Left lung (tissue), 4 donors: ENCODE measurements at regions not wholly inside any gene's neighbourhood (a gene's known extent, or its start where the extent isn't known, plus 50 kb on each side); places are given as distances from the start of the nearest gene placed in this dataset.
A peak's percentile ranks its signal among the peaks of the same experiment; 100 is the strongest.

Source experiments
- ATAC-seq: fragments of 200-7000 bp; cut with Tn5 transposase; one replicate; pipeline ENCODE4 v1.9.1; 2020; ENCODE audit warnings: moderate library complexity
- DNase-seq, 4 donors: peaks; one replicate each; pipeline ENCODE4 v3.0.0-alpha.2; 2013 to 2020
- H3K27ac ChIP-seq, 2 donors: fragments of 200-600 bp; sonication (generic) in 1 of 2; one replicate each; pipeline versions ENCODE4 v1.5.0 to v1.8.0; 2020 to 2021
- H3K27me3 ChIP-seq, 2 donors: fragments of 200-600 bp; sonication (generic) in 1 of 2; one replicate each; pipeline versions ENCODE4 v1.5.0 to v1.8.0; 2020 to 2021
- H3K36me3 ChIP-seq, 2 donors: fragments of 200-600 bp; sonication (generic) in 1 of 2; one replicate each; pipeline versions ENCODE4 v1.5.0 to v1.8.0; 2020 to 2021
- H3K4me1 ChIP-seq, 2 donors: fragments of 200-600 bp; one replicate each; pipeline ENCODE4 v1.8.0; 2021
- H3K4me3 ChIP-seq, 2 donors: fragments of 200-600 bp; sonication (generic) in 1 of 2; one replicate each; pipeline versions ENCODE4 v1.5.0 to v1.8.0; 2020 to 2021; ENCODE audit warnings: mild to moderate bottlenecking in 1 of 2
- H3K9me3 ChIP-seq, 2 donors: fragments of 200-600 bp; sonication (generic) in 1 of 2; one replicate each; pipeline versions ENCODE4 v1.5.0 to v1.8.0; 2020 to 2021
- intact Hi-C, 2 donors: fragments of 100-400 bp; cut with DNase I; formaldehyde crosslinking; loops; one replicate each; pipeline versions ENCODE4 v1.11.2 to v1.14.2; 2022
- TF ChIP-seq, protein P1 (sequence below), 2 donors: fragments of 200-600 bp; sonication (generic) in 1 of 2; IDR thresholded peaks; one replicate each; pipeline versions ENCODE4 v1.5.0 to v1.8.0; 2021; ENCODE audit warnings: antibody characterized with exemption in 2 of 2
- donor health status: DM: no; HTN: yes; CAD: no.
- donor health status: DM: no; HTN: no; CAD: no.

DNA sequence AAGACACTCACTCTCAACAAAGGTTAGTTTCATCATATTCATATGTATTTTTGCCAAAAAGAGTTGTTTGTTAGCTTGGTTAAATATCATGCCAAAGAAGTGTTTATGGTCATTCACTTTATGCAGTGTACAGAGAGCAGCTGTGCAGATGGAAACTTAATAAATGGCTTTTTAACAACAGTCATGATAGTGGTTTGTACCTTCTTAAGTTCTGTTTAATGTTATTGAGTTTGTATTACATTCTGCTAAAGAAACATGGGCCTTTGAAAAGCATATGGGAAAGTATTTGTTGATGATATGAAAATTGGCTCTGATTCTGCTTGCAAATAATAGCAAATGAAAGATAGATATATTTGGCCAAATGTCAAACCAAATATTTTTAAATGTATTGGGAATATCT is 607.3 kb downstream of the NCAM2 start:
- ATAC-seq (no peak), DNase-seq (peak in 2 of 4 donors; percentile 10 to 39)
- Histone ChIP-seq H3K27me3 (no peaks in the 10 kb centered on the region), H3K9me3 (no peaks in the 10 kb centered on the region), H3K27ac (no peak overlapping the region), H3K4me3 (no peak overlapping the region), H3K4me1 (no peaks in the 10 kb centered on the region), H3K36me3 (no peaks in the 10 kb centered on the region)
- TF ChIP-seq, protein P1, sequence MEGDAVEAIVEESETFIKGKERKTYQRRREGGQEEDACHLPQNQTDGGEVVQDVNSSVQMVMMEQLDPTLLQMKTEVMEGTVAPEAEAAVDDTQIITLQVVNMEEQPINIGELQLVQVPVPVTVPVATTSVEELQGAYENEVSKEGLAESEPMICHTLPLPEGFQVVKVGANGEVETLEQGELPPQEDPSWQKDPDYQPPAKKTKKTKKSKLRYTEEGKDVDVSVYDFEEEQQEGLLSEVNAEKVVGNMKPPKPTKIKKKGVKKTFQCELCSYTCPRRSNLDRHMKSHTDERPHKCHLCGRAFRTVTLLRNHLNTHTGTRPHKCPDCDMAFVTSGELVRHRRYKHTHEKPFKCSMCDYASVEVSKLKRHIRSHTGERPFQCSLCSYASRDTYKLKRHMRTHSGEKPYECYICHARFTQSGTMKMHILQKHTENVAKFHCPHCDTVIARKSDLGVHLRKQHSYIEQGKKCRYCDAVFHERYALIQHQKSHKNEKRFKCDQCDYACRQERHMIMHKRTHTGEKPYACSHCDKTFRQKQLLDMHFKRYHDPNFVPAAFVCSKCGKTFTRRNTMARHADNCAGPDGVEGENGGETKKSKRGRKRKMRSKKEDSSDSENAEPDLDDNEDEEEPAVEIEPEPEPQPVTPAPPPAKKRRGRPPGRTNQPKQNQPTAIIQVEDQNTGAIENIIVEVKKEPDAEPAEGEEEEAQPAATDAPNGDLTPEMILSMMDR (IDR thresholded peaks at IDR 0.05), result no peak
- intact Hi-C loops, result no loop called here

DNA sequence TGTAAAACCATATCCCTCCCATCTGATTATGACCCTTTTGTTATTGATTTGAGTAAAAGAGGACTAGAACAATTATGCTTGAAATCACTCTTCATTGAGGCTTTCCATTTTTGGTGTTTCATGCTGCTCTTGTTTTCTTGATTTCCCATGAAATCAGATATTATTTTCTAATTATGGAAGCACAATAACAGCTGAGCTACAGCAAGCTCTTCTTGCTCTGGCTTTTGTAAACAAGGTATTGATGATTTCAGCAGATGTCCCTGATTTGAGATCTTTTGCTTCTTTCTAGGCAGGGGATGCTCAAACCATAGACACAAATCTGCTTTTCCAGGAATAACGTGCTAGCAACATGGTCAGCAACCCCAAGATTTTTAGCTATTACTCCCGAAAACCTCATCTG is 607.8 kb downstream of the NCAM2 start:
- no peak for ATAC-seq
- Histone ChIP-seq H3K36me3 (no peaks in the 10 kb centered on the region), H3K4me3 (no peak overlapping the region), H3K4me1 (no peaks in the 10 kb centered on the region), H3K27ac (no peak overlapping the region), H3K27me3 (no peaks in the 10 kb centered on the region), H3K9me3 (no peaks in the 10 kb centered on the region)
- TF ChIP-seq, protein P1 (IDR thresholded peaks at IDR 0.05), result no peak
- DNase-seq, result peak in 2 of 4 donors; percentile 11 to 21
- intact Hi-C loops, result no loop called here

DNA sequence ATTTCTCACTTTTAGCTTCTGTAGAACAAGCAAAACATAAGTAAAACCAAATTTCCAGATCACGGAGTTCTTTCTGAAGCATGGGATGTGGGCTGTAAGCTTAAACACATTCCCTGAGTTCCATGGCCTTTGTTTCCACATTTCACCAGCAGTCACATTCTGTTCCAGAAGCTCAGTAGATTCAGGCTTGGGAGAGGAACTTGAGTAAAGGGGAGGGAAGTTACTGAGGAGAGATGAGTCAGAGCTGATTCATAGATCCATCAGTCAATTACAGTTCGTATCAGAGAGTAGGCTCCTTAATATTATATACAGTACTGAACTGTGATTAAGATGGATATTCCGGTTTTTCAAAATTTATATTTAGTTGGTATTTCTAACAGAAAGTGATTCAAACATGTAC is 614.3 kb downstream of the NCAM2 start:
- Histone ChIP-seq H3K9me3 (no peaks in the 10 kb centered on the region), H3K4me3 (no peak overlapping the region), H3K4me1 (no peaks in the 10 kb centered on the region), H3K27me3 (no peaks in the 10 kb centered on the region), H3K36me3 (no peaks in the 10 kb centered on the region), H3K27ac (peak overlapping the region in 1 of 2 donors; percentile 20)
- peak; percentile 62 for ATAC-seq
- intact Hi-C loops, result no loop called here
- no peak for DNase-seq
- TF ChIP-seq, protein P1 (IDR thresholded peaks at IDR 0.05), result no peak

DNA sequence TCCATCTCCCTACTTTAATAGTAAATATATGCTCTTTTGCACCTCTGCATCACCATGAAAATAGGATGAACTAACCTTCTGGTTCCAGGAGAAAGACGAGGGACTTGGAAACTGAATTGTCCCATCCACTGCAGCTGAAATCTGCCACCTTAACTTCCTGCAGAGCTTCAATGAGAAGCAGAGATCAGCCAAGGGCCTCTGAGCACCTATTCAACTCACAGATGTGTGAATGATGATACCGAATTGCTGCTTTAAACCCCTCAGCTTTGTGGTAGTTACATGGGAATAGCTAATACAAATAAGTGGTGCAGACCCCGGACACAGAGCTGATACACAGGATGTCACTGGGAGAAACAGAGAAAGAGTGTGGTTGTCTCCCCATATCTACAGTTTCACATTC is 616.8 kb downstream of the NCAM2 start:
- no peaks in the 10 kb centered on the region for H3K9me3 ChIP-seq
- H3K4me3 ChIP-seq, result no peak overlapping the region
- H3K4me1 ChIP-seq, result no peaks in the 10 kb centered on the region
- H3K36me3 ChIP-seq, result no peaks in the 10 kb centered on the region
- TF ChIP-seq, protein P1 (IDR thresholded peaks at IDR 0.05), result no peak
- H3K27ac ChIP-seq, result no peak overlapping the region
- intact Hi-C loops, result no loop called here
- ATAC-seq, result no peak
- H3K27me3 ChIP-seq, result no peaks in the 10 kb centered on the region
- DNase-seq, result no peak

DNA sequence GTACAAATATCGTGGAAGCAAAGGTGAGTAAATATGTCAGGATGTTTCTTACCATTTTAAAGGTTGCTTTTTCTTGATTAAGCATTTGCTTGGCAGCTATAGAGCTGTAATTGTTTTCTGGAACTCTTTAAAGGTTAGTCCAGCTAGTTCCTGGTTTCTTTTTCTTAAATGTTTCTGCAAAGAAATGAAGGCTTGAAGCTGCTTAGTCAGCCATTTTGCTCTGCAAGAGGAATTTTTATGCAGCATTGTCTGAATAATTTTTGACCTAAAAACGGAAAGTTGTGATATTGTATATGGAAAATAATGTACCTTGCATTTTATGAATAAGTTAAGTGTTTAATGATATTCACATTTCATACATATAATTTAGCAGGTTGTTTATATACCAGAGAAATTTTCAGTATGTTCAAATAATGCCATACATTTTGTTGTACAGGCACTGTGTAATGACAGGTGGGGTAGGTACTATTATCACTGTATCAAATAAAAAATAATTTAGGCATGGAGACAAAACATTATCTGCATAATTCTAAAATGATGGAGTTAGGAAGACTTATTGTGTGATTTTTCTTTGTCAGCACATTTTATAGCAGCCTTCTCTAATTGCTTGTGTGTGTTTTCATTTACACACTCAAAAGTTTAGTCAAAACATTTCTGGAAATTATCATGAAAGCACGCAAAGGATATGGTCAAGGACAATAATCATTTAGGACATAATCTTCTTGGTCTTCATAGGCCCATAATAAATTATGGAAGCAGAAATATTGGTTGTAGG is 624.4 kb downstream of the NCAM2 start:
- Histone ChIP-seq H3K4me3 (no peak overlapping the region), H3K27ac (no peak overlapping the region), H3K4me1 (no peaks in the 10 kb centered on the region), H3K36me3 (no peaks in the 10 kb centered on the region), H3K27me3 (no peaks in the 10 kb centered on the region), H3K9me3 (no peaks in the 10 kb centered on the region)
- intact Hi-C loops, result no loop called here
- TF ChIP-seq, protein P1 (IDR thresholded peaks at IDR 0.05), result no peak
- DNase-seq (no peak), ATAC-seq (no peak)
